Activated CD4-positive, alpha-beta T cell treated with anti-CD3 and anti-CD28 coated beads for 4 hours (primary cell): ENCODE measurements at regions not wholly inside any gene's neighbourhood (a gene's known extent, or its start where the extent isn't known, plus 50 kb on each side); places are given as distances from the start of the nearest gene placed in this dataset.
"Not testable (repeated sequence)": the region's sequence is repeated elsewhere in the genome, so short reads cannot be mapped to it uniquely, and the experiment has no call there.

Source experiments
- DNase-seq, 2 donors: peaks; one replicate each; pipeline ENCODE4 v3.0.0-alpha.2; 2020

GRCh38 chr12:126042286-126042685 is 977.1 kb downstream of the AACS start:
- DNase-seq: no peak

- DNase-seq: not testable (repeated sequence)
Observed at GRCh38 chr12:126049501-126049900, 984.3 kb downstream of the AACS start.

- no peak for DNase-seq
Observed at GRCh38 chr12:126051611-126052107, 986.4 kb downstream of the AACS start.

GRCh38 chr12:126055521-126055920 is 990.3 kb downstream of the AACS start:
- DNase-seq: no peak

- no peak for DNase-seq
Observed at GRCh38 chr12:126061777-126062176, 996.5 kb downstream of the AACS start.

- no peak for DNase-seq
Observed at GRCh38 chr12:126064028-126064427, 998.8 kb downstream of the AACS start.

- no peak for DNase-seq
Observed at GRCh38 chr12:126067626-126068329, 1002.5 kb downstream of the AACS start.

GRCh38 chr12:126069549-126070165 is 1004.4 kb downstream of the AACS start:
- peak in 1 of 2 donors; percentile 4 for DNase-seq

GRCh38 chr12:126076515-126076914 is 1011.3 kb downstream of the AACS start:
- no peak for DNase-seq

GRCh38 chr12:126083926-126084325 is 1018.7 kb downstream of the AACS start:
- DNase-seq: no peak

GRCh38 chr12:126084480-126084879 is 1019.2 kb downstream of the AACS start:
- no peak for DNase-seq

- no peak for DNase-seq
Observed at GRCh38 chr12:126086242-126086641, 1021.0 kb downstream of the AACS start.

- no peak for DNase-seq
Observed at GRCh38 chr12:126087692-126088091, 1022.5 kb downstream of the AACS start.

GRCh38 chr12:126093908-126094307 is 1028.7 kb downstream of the AACS start:
- no peak for DNase-seq

- no peak for DNase-seq
Observed at GRCh38 chr12:126095748-126096510, 1030.7 kb downstream of the AACS start.

- DNase-seq: no peak
Observed at GRCh38 chr12:126106706-126107105, 1041.5 kb downstream of the AACS start.

- DNase-seq: no peak
Observed at GRCh38 chr12:126107659-126108058, 1042.4 kb downstream of the AACS start.

- DNase-seq: no peak
Observed at GRCh38 chr12:126108247-126108646, 1043.0 kb downstream of the AACS start.

- no peak for DNase-seq
Observed at GRCh38 chr12:126112141-126112540, 1046.9 kb downstream of the AACS start.

GRCh38 chr12:126112849-126113248 is 1047.6 kb downstream of the AACS start:
- DNase-seq: no peak

- no peak for DNase-seq
Observed at GRCh38 chr12:126114441-126114840, 1049.2 kb downstream of the AACS start.

GRCh38 chr12:126117502-126117901 is 1052.3 kb downstream of the AACS start:
- no peak for DNase-seq

- DNase-seq: no peak
Observed at GRCh38 chr12:126139355-126139754, 1074.1 kb downstream of the AACS start.

GRCh38 chr12:126144603-126145002 is 1079.4 kb downstream of the AACS start:
- no peak for DNase-seq
